OCI-LY3 (cell line): ENCODE measurements at regions not wholly inside any gene's neighbourhood (a gene's known extent, or its start where the extent isn't known, plus 50 kb on each side); places are given as distances from the start of the nearest gene placed in this dataset.

ENCODE experiments used
- H2AFZ ChIP-seq: fragments of 200-600, 300-600 bp; shearing (Covaris generic); 2 replicates; pipeline ENCODE4 v1.6.0; 2014; ENCODE audit warnings: antibody characterized with exemption, low read depth, low read length
- H3K27ac ChIP-seq: fragments of 200-600, 300-600 bp; sonication (generic); 2 replicates; pipeline ENCODE4 v1.5.1; 2014; ENCODE audit warnings: mild to moderate bottlenecking, low read length, moderate library complexity, mixed read lengths
- H3K27me3 ChIP-seq: fragments of 200-600, 300-600 bp; sonication (generic); 2 replicates; pipeline ENCODE4 v1.6.1; 2014; ENCODE audit warnings: low read depth, low read length, mixed read lengths
- H3K36me3 ChIP-seq: fragments of 200-600, 300-600 bp; sonication (generic); replicated peaks from 2 replicates; pipeline ENCODE3; 2014; ENCODE audit warnings: low read depth, low read length, mixed read lengths
- H3K4me1 ChIP-seq: fragments of 300-600, 200-600 bp; sonication (generic); 2 replicates; pipeline ENCODE4 v1.6.1; 2014; ENCODE audit warnings: low read length, mixed read lengths
- H3K4me2 ChIP-seq: fragments of 200-600, 300-600 bp; sonication (generic); 2 replicates; pipeline ENCODE4 v1.6.1; 2014; ENCODE audit warnings: low read length, mixed read lengths
- H3K4me3 ChIP-seq: fragments of 300-600, 200-600 bp; sonication (generic); 2 replicates; pipeline ENCODE4 v1.5.1; 2014; ENCODE audit warnings: antibody characterized with exemption, mild to moderate bottlenecking, low read length, moderate library complexity
- H3K79me2 ChIP-seq: fragments of 300-600, 200-600 bp; shearing (Covaris generic); 2 replicates; pipeline ENCODE4 v1.6.1; 2014; ENCODE audit warnings: mild to moderate bottlenecking, low read length, mixed read lengths
- H3K9ac ChIP-seq: fragments of 300-600, 200-600 bp; shearing (Covaris generic); 2 replicates; pipeline ENCODE4 v1.6.0; 2014; ENCODE audit warnings: mild to moderate bottlenecking, low read length, moderate library complexity
- H3K9me3 ChIP-seq: fragments of 200-600, 300-600 bp; shearing (Covaris generic); 2 replicates; pipeline ENCODE4 v1.6.1; 2014; ENCODE audit warnings: low read length, mixed read lengths; ENCODE audit not compliant: insufficient read depth
- H4K20me1 ChIP-seq: fragments of 200-600, 300-600 bp; sonication (generic); 2 replicates; pipeline ENCODE4 v1.6.1; 2016; ENCODE audit warnings: low read length, mixed read lengths; ENCODE audit not compliant: insufficient read depth
- CTCF ChIP-seq: fragments of 200-600, 300-600 bp; sonication (generic); IDR thresholded peaks from 2 replicates; pipeline ENCODE4 v1.5.1; 2014; ENCODE audit warnings: antibody characterized with exemption, low read length, low read depth
- EZH2phosphoT487 ChIP-seq: fragments of 200-600 bp; shearing (Covaris generic); IDR thresholded peaks from 2 replicates; pipeline ENCODE4 v1.6.1; 2018; ENCODE audit warnings: antibody characterized with exemption, mixed run types, low read depth

GRCh38 chr9:95753762-95754465 is 121.6 kb upstream of the ERCC6L2 start:
- peaks cover 16% of the 10 kb centered on the region for H3K4me1 ChIP-seq

GRCh38 chr9:95752129-95752731 is 123.3 kb upstream of the ERCC6L2 start:
- Histone ChIP-seq H3K4me2 (no peak overlapping the region), H3K4me3 (no peak overlapping the region), H2AFZ (no peak overlapping the region), H3K36me3 (no peaks in the 10 kb centered on the region), H3K9ac (no peak overlapping the region), H3K4me1 (peaks cover 5% of the 10 kb centered on the region), H3K9me3 (no peaks in the 10 kb centered on the region), H3K27ac (no peak overlapping the region), H4K20me1 (no peaks in the 10 kb centered on the region), H3K79me2 (no peaks in the 10 kb centered on the region), H3K27me3 (no peaks in the 10 kb centered on the region)
- no peak for TF ChIP-seq CTCF
- TF ChIP-seq EZH2phosphoT487 = no peak

More at GRCh38 chr9:95753762-95754465, 121.6 kb upstream of the ERCC6L2 start:
- Histone ChIP-seq H3K9ac (no peak overlapping the region), H3K4me3 (no peak overlapping the region), H3K79me2 (no peaks in the 10 kb centered on the region), H3K27ac (no peak overlapping the region), H3K36me3 (no peaks in the 10 kb centered on the region), H3K4me2 (no peak overlapping the region), H4K20me1 (no peaks in the 10 kb centered on the region), H3K9me3 (no peaks in the 10 kb centered on the region), H2AFZ (no peak overlapping the region), H3K27me3 (no peaks in the 10 kb centered on the region)
- no peak for TF ChIP-seq EZH2phosphoT487
- no peak for TF ChIP-seq CTCF

- Histone ChIP-seq H3K27ac (no peak overlapping the region), H2AFZ (no peak overlapping the region), H3K27me3 (no peaks in the 10 kb centered on the region), H3K9ac (no peak overlapping the region), H3K4me2 (no peak overlapping the region), H3K36me3 (no peaks in the 10 kb centered on the region), H3K9me3 (no peaks in the 10 kb centered on the region), H3K4me3 (no peak overlapping the region), H4K20me1 (no peaks in the 10 kb centered on the region), H3K4me1 (no peaks in the 10 kb centered on the region), H3K79me2 (no peaks in the 10 kb centered on the region)
- no peak for TF ChIP-seq CTCF
- no peak for TF ChIP-seq EZH2phosphoT487
These were observed 124.0 kb upstream of the ERCC6L2 start for GRCh38 chr9:95751520-95751790.

- Histone ChIP-seq H3K9me3 (no peaks in the 10 kb centered on the region), H3K9ac (no peak overlapping the region), H4K20me1 (no peaks in the 10 kb centered on the region), H3K79me2 (no peaks in the 10 kb centered on the region), H3K36me3 (no peaks in the 10 kb centered on the region), H3K4me3 (no peak overlapping the region), H2AFZ (no peak overlapping the region), H3K27me3 (no peaks in the 10 kb centered on the region), H3K4me1 (no peaks in the 10 kb centered on the region), H3K4me2 (no peak overlapping the region), H3K27ac (no peak overlapping the region)
- TF ChIP-seq EZH2phosphoT487 (no peak), CTCF (no peak)
These were observed 124.6 kb upstream of the ERCC6L2 start for GRCh38 chr9:95750725-95751519.
